MM.1S (cell line): ENCODE measurements at regions not wholly inside any gene's neighbourhood (a gene's known extent, or its start where the extent isn't known, plus 50 kb on each side); places are given as distances from the start of the nearest gene placed in this dataset.

Experiments
- DNase-seq: peaks from one replicate; pipeline ENCODE4 v3.0.0-alpha.2; 2015
- H2AFZ ChIP-seq: fragments of 300-600 bp; sonication (generic); 2 replicates; pipeline ENCODE4 v1.6.0; 2016; ENCODE audit warnings: antibody characterized with exemption, low read length
- H3F3A ChIP-seq: fragments of 300-600 bp; sonication (generic); 2 replicates; pipeline ENCODE4 v1.6.1; 2016; ENCODE audit warnings: mild to moderate bottlenecking, antibody characterized with exemption, low read length, moderate library complexity, mixed read lengths; ENCODE audit not compliant: insufficient read depth
- H3K27ac ChIP-seq: fragments of 300-600 bp; sonication (generic); 2 replicates; pipeline ENCODE4 v1.5.1; 2016; ENCODE audit warnings: mild to moderate bottlenecking, low read length
- H3K27me3 ChIP-seq: fragments of 300-600 bp; sonication (generic); replicated peaks from 2 replicates; pipeline ENCODE4 v1.6.0; 2016; ENCODE audit warnings: low read length; ENCODE audit not compliant: insufficient read depth
- H3K36me3 ChIP-seq: fragments of 300-600 bp; sonication (generic); replicated peaks from 2 replicates; pipeline ENCODE4 v1.6.1; 2016; ENCODE audit warnings: mild to moderate bottlenecking, low read length, mixed read lengths; ENCODE audit not compliant: insufficient read depth
- H3K4me1 ChIP-seq: fragments of 300-600 bp; sonication (generic); 2 replicates; pipeline ENCODE4 v1.6.1; 2016; ENCODE audit warnings: low read length, mixed read lengths
- H3K4me2 ChIP-seq: fragments of 300-600 bp; sonication (generic); 2 replicates; pipeline ENCODE4 v1.6.0; 2016; ENCODE audit warnings: low read depth, low read length
- H3K4me3 ChIP-seq: fragments of 300-600 bp; sonication (generic); 2 replicates; pipeline ENCODE4 v1.5.1; 2016; ENCODE audit warnings: low read length, mixed read lengths
- H3K79me2 ChIP-seq: fragments of 300-600 bp; sonication (generic); 2 replicates; pipeline ENCODE4 v1.6.1; 2016; ENCODE audit warnings: mixed run types, low read length, mixed read lengths
- H3K9ac ChIP-seq: fragments of 300-600 bp; sonication (generic); 2 replicates; pipeline ENCODE4 v1.6.1; 2016; ENCODE audit warnings: low read length, mixed read lengths
- H3K9me2 ChIP-seq: fragments of 300-600 bp; sonication (generic); replicated peaks from 2 replicates; pipeline ENCODE4 v1.6.1; 2016; ENCODE audit warnings: mild to moderate bottlenecking, low read length, mixed read lengths; ENCODE audit not compliant: insufficient read depth
- H3K9me3 ChIP-seq: fragments of 300-600 bp; sonication (generic); replicated peaks from 2 replicates; pipeline ENCODE4 v1.6.1; 2016; ENCODE audit warnings: mild to moderate bottlenecking, low read length, mixed read lengths; ENCODE audit not compliant: insufficient read depth
- H4K20me1 ChIP-seq: fragments of 300-600 bp; sonication (generic); 2 replicates; pipeline ENCODE4 v1.6.1; 2016; ENCODE audit warnings: mild to moderate bottlenecking, low read length, moderate library complexity, mixed read lengths; ENCODE audit not compliant: insufficient read depth
- CTCF ChIP-seq: fragments of 300-600 bp; sonication (generic); IDR thresholded peaks from 2 replicates; pipeline ENCODE4 v1.5.1; 2016; ENCODE audit warnings: antibody characterized with exemption, low read length, mixed read lengths
- EZH2 ChIP-seq: fragments of 300-600 bp; sonication (generic); optimal IDR thresholded peaks from 2 replicates; pipeline ENCODE3; 2017; ENCODE audit warnings: low read depth, mild to moderate bottlenecking, antibody characterized with exemption, low read length, mixed read lengths
- EZH2phosphoT487 ChIP-seq: fragments of 300-600 bp; sonication (generic); IDR thresholded peaks from 2 replicates; pipeline ENCODE4 v1.6.1; 2018; ENCODE audit warnings: antibody characterized with exemption, low read length

DNA sequence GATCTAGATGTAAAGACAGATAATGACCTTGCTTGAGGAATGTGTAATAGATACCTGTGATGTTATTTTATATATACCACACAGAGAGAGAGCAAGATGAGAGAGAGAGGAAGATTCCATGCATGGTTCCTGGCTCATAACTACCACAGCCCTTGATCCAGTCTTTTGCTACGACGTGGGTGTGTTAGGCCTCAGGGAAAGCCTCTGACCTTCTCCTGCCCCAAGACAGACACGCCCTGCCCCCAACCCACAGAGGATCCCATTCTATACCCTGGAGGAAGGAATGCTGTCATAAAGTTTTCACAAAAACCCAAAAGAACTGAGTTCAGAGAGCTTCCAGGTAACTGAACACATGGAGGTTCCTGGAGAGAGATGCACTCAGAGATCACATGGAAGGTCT is 193.1 kb downstream of the ZEB2 start:
- no peaks in the 10 kb centered on the region for H3F3A ChIP-seq
- H3K9ac ChIP-seq = no peak overlapping the region
- H3K4me2 ChIP-seq = no peak overlapping the region
- H3K79me2 ChIP-seq = no peaks in the 10 kb centered on the region
- no peak for DNase-seq
- no peaks in the 10 kb centered on the region for H3K4me1 ChIP-seq
- H3K27ac ChIP-seq = no peak overlapping the region
- H3K9me2 ChIP-seq = no peaks in the 10 kb centered on the region
- H3K27me3 ChIP-seq = no peaks in the 10 kb centered on the region
- H2AFZ ChIP-seq = no peak overlapping the region
- no peak overlapping the region for H3K4me3 ChIP-seq
- H3K9me3 ChIP-seq = no peaks in the 10 kb centered on the region
- H3K36me3 ChIP-seq = no peaks in the 10 kb centered on the region
- no peaks in the 10 kb centered on the region for H4K20me1 ChIP-seq
- TF ChIP-seq CTCF (no peak), EZH2 (no peak), EZH2phosphoT487 (no peak)

GRCh38 chr2:144325086-144325485 is 194.8 kb downstream of the ZEB2 start:
- Histone ChIP-seq H3K27ac (no peak overlapping the region), H3K9me2 (no peaks in the 10 kb centered on the region), H2AFZ (no peak overlapping the region), H3K79me2 (no peaks in the 10 kb centered on the region), H4K20me1 (no peaks in the 10 kb centered on the region), H3K27me3 (no peaks in the 10 kb centered on the region), H3K4me1 (no peaks in the 10 kb centered on the region), H3K4me3 (no peak overlapping the region), H3K4me2 (no peak overlapping the region), H3K9me3 (no peaks in the 10 kb centered on the region), H3K9ac (no peak overlapping the region), H3F3A (no peaks in the 10 kb centered on the region), H3K36me3 (no peaks in the 10 kb centered on the region)
- no peak for DNase-seq
- TF ChIP-seq EZH2 = no peak
- TF ChIP-seq EZH2phosphoT487 = no peak
- TF ChIP-seq CTCF = no peak

DNA sequence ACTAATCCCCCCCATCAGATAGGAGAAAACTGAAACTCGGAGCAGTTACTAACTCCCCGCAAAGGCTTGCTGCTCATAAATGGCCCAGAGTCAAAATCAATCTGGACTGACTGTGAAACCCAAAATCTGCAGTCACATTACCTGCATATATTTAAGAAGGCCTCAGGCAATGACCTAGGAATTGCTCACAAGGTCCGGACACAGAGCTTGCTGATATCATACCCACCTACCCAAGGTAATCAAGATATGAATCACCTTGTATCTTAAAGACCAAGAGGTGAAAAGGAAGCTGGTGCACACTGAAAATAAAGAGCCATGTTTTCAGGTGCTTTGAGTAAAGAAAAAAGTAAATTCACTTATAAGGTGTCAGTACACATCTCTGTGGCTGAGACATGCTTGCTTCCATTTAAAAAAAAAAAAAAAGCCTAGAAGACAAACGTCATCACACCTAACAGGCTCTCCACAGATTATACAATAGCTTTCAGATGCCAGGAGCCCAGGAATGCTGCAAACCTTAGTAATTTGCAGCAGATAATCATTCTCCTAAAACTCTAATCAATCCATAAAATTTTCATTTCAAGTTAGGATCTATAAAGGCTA is 195.4 kb downstream of the ZEB2 start:
- Histone ChIP-seq H3K79me2 (no peaks in the 10 kb centered on the region), H3K27ac (no peak overlapping the region), H3K9me2 (no peaks in the 10 kb centered on the region), H3K9ac (no peak overlapping the region), H3K4me1 (no peaks in the 10 kb centered on the region), H3K4me3 (no peak overlapping the region), H3F3A (no peaks in the 10 kb centered on the region), H3K27me3 (no peaks in the 10 kb centered on the region), H3K36me3 (no peaks in the 10 kb centered on the region), H3K4me2 (no peak overlapping the region), H3K9me3 (no peaks in the 10 kb centered on the region), H2AFZ (no peak overlapping the region), H4K20me1 (no peaks in the 10 kb centered on the region)
- no peak for TF ChIP-seq EZH2
- TF ChIP-seq EZH2phosphoT487 = no peak
- no peak for TF ChIP-seq CTCF
- no peak for DNase-seq
